ENCODE measurements at regions not wholly inside any gene's neighbourhood (a gene's known extent, or its start where the extent isn't known, plus 50 kb on each side); places are given as distances from the start of the nearest gene placed in this dataset.

GRCh38 chr3:163745204-163745603 lies 1333.1 kb downstream of the SI start:
- TF ChIP-seq, protein P1, sequence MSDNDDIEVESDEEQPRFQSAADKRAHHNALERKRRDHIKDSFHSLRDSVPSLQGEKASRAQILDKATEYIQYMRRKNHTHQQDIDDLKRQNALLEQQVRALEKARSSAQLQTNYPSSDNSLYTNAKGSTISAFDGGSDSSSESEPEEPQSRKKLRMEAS (IDR thresholded peaks at IDR 0.05) = no peak
- TF ChIP-seq EP300 (IDR thresholded peaks at IDR 0.05; ENCODE audit: borderline replicate concordance) (no peak), EGR1 (IDR thresholded peaks at IDR 0.05) (no peak), CEBPB (IDR thresholded peaks at IDR 0.05) (no peak), TAF1 (IDR thresholded peaks at IDR 0.05; ENCODE audit: low read depth) (no peak)

DNA sequence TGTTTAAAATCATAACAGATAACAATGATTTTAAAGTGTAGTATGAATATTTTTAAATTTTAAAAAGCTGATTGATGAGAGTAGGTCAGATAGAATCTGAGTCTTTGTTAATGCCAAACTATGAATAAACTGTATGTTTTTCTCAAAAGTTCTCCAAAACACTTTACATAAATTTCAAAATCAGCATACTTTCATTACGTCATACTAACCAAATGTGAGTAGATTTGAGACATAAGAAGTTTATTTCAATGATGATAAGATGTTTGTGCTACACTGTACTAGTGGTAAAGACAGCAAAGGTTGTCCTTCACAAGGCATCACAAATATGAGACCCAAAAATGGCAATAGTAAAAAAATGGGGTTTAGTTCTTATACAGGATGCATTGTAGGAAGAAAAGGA lies 1342.9 kb downstream of the SI start:
- TF ChIP-seq EP300 (IDR thresholded peaks at IDR 0.05; ENCODE audit: borderline replicate concordance) (no peak), TEAD4 (IDR thresholded peaks at IDR 0.05) (no peak)
- TF ChIP-seq, protein P1 (IDR thresholded peaks at IDR 0.05) = no peak

DNA sequence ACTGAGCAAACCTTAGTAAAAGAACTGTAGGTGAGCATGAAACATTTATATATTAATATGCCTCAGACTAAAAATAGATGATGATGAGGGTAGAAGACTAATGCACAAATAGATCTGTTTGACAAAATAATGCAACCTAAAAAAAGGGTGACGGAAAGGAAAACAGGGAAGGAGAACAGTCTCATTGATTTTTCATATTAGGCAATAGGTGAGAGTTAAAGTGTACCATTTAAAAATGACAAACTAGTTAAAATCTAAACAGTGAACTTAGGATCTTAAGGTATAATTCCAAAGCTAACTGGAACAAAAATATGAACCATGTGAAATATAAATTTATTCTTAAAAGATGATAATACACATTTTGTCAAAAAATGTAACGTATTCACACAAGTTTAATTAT lies 1347.6 kb downstream of the SI start:
- no peak for TF ChIP-seq FOXM1 (IDR thresholded peaks at IDR 0.05; ENCODE audit: borderline replicate concordance, low read depth)
- no peak for TF ChIP-seq REST (IDR thresholded peaks at IDR 0.05; ENCODE audit: low read depth)
- no peak for TF ChIP-seq EP300 (IDR thresholded peaks at IDR 0.05; ENCODE audit: borderline replicate concordance)
- no peak for TF ChIP-seq TCF12 (IDR thresholded peaks at IDR 0.05; ENCODE audit: low read depth)
- TF ChIP-seq RAD21 (IDR thresholded peaks at IDR 0.05; ENCODE audit: low read depth) = no peak
- no peak for TF ChIP-seq CREB1 (IDR thresholded peaks at IDR 0.05; ENCODE audit: low read depth)

DNA sequence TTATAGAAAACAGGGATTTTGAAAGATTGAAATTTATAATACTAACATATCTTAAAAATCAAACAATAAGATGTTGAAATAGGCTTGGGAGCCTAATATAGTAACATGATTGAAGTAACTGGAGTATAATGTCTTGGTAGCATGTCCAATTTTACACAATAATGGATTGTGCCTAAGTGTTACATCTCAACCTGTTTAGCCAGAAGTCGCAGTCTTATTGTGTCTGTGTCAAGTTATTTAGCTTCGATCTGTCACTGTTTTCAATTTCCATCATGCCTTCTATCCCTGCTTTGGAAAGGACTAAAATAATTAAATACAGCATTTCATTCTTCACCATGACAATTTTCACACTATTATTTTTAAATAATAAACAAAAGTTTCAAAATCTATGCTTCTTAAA lies 1352.2 kb downstream of the SI start:
- no peak for TF ChIP-seq YY1 (IDR thresholded peaks at IDR 0.05; ENCODE audit: low read depth)
- no peak for TF ChIP-seq RAD21 (IDR thresholded peaks at IDR 0.05; ENCODE audit: low read depth)
- no peak for TF ChIP-seq EP300 (IDR thresholded peaks at IDR 0.05; ENCODE audit: borderline replicate concordance)
- no peak for TF ChIP-seq CEBPB (IDR thresholded peaks at IDR 0.05)
- TF ChIP-seq REST (IDR thresholded peaks at IDR 0.05; ENCODE audit: low read depth) = no peak
- no peak for TF ChIP-seq FOXM1 (IDR thresholded peaks at IDR 0.05; ENCODE audit: borderline replicate concordance, low read depth)
- TF ChIP-seq USF1 (IDR thresholded peaks at IDR 0.05) = no peak

- TF ChIP-seq NFIC (IDR thresholded peaks at IDR 0.05) (no peak), CEBPB (IDR thresholded peaks at IDR 0.05) (no peak), USF1 (IDR thresholded peaks at IDR 0.05) (no peak), EGR1 (IDR thresholded peaks at IDR 0.05) (no peak), TEAD4 (IDR thresholded peaks at IDR 0.05) (no peak), CREB1 (IDR thresholded peaks at IDR 0.05; ENCODE audit: low read depth) (no peak), EP300 (IDR thresholded peaks at IDR 0.05; ENCODE audit: borderline replicate concordance) (no peak), ZBTB7A (IDR thresholded peaks at IDR 0.05; ENCODE audit: low read depth) (no peak), TCF12 (IDR thresholded peaks at IDR 0.05; ENCODE audit: low read depth) (no peak), REST (IDR thresholded peaks at IDR 0.05; ENCODE audit: low read depth) (no peak), FOXM1 (IDR thresholded peaks at IDR 0.05; ENCODE audit: borderline replicate concordance, low read depth) (no peak), TAF1 (IDR thresholded peaks at IDR 0.05; ENCODE audit: low read depth) (no peak), RAD21 (IDR thresholded peaks at IDR 0.05; ENCODE audit: low read depth) (no peak), YY1 (IDR thresholded peaks at IDR 0.05; ENCODE audit: low read depth) (no peak)
- TF ChIP-seq, protein P1 (IDR thresholded peaks at IDR 0.05) = no peak
Observed at GRCh38 chr3:163722405-163722804, 1355.9 kb downstream of the SI start.
